ENCODE measurements at regions not wholly inside any gene's neighbourhood (a gene's known extent, or its start where the extent isn't known, plus 50 kb on each side); places are given as distances from the start of the nearest gene placed in this dataset.
"Not testable (repeated sequence)": the region's sequence is repeated elsewhere in the genome, so short reads cannot be mapped to it uniquely, and the experiment has no call there.

DNA sequence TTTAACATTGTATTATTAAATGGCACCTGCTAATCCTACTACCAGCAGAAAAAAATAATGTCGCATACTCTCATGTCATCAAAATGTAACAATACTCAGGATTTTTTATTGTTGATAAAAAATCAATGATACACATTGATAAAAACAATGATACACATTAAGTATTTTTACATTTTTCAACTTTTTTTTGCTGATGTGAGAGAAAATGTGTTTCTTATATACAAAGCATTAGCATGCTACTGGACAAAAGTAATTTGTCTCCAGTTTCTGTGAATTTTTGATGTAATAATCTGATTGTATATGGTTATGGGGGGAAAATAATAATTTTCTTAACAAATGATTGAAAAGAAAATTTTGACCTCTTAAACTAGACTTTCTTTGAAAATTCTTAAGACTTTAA, 1256.6 kb upstream of the CNTN5 start:
- ATAC-seq, result no peak
- H3K9me3 Mint-ChIP-seq, result peaks cover 3% of the 10 kb centered on the region in 2 donors
- H3K27ac Mint-ChIP-seq, result no peak overlapping the region
- no peaks in the 10 kb centered on the region for H3K36me3 Mint-ChIP-seq
- no peak for DNase-seq (ENCODE audit: low spot score in 2 of 2)

GRCh38 chr11:97764605-97765004, 1256.1 kb upstream of the CNTN5 start:
- no peak for ATAC-seq
- Mint-ChIP-seq H3K9me3 (peaks cover 3% of the 10 kb centered on the region in 2 donors), H3K36me3 (no peaks in the 10 kb centered on the region), H3K27ac (no peak overlapping the region)
- DNase-seq (ENCODE audit: low spot score in 2 of 2), result no peak

DNA sequence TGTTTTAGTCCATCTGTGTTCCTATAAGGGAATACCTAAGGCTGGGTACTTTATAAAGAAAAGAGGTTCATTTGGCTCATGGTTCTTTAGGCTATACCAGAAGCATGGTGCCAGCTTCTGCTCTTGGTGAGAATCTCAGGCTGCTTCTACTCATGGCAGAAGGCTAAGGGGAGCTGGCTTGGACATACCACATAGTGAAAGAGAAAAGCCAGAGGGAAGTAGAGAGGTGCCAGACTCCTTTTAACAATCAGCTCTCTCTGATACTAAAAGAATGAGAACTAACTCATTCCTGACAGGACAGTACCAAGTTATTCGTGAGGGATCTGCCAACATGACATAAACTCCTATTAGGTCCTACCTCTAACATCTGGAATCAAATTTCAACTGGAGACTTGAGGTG, 1250.2 kb upstream of the CNTN5 start:
- Mint-ChIP-seq H3K9me3 (no peaks in the 10 kb centered on the region), H3K27ac (no peak overlapping the region), H3K36me3 (no peaks in the 10 kb centered on the region)
- DNase-seq (ENCODE audit: low spot score in 2 of 2) (no peak), ATAC-seq (no peak)

DNA sequence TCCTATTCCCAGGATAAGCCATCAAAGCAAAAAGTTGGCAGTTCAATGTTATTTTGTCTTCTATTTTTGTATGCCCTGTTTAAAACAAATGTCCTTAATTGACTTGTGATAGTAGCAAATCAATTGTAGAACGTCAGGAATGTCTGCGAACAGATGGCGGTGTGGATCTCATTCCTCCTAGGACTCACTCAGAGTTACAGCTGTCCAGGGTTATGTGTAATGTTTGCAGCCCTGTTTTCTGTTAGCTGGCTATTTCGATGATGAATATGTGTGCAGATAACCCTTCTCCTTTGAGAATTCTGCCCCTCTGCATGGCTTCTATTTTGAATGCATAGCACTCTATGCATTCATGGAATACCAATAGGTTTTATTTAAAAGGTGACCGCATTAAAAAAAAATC, 1248.0 kb upstream of the CNTN5 start:
- DNase-seq (ENCODE audit: low spot score in 2 of 2) (no peak), ATAC-seq (no peak)
- no peaks in the 10 kb centered on the region for H3K36me3 Mint-ChIP-seq
- peaks cover 5 to 7% of the 10 kb centered on the region in 2 donors for H3K9me3 Mint-ChIP-seq
- no peak overlapping the region for H3K27ac Mint-ChIP-seq

GRCh38 chr11:97784388-97784787, 1236.4 kb upstream of the CNTN5 start:
- not testable (repeated sequence) for DNase-seq (ENCODE audit: low spot score in 2 of 2); ATAC-seq; H3K27ac Mint-ChIP-seq
- Mint-ChIP-seq H3K9me3 (peaks cover 40 to 55% of the 10 kb centered on the region in 2 donors), H3K36me3 (peaks cover 13 to 29% of the 10 kb centered on the region in 2 donors)

DNA sequence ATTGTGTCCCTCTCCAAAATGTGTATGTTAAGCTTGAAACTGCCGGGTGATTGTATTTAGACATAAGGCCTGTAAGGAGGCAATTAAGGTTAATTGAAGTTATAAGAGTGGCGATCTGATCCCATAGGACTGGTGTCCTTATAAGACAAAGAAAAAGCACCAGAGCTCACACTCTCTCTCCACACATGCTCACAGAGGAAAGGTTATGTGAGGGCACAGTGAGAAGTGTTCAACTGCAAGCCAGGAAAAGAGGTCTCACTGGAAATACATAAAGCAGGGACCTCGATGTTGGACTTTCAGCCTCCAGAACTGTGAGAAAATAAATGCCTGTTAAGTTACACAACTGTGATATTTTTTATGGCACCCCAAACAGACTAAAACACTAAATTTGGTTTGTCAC, 1233.8 kb upstream of the CNTN5 start:
- ATAC-seq (no peak), DNase-seq (ENCODE audit: low spot score in 2 of 2) (no peak)
- Mint-ChIP-seq H3K36me3 (peaks cover 9 to 29% of the 10 kb centered on the region in 2 donors), H3K27ac (no peak overlapping the region), H3K9me3 (peaks cover 40 to 42% of the 10 kb centered on the region in 2 donors)

DNA sequence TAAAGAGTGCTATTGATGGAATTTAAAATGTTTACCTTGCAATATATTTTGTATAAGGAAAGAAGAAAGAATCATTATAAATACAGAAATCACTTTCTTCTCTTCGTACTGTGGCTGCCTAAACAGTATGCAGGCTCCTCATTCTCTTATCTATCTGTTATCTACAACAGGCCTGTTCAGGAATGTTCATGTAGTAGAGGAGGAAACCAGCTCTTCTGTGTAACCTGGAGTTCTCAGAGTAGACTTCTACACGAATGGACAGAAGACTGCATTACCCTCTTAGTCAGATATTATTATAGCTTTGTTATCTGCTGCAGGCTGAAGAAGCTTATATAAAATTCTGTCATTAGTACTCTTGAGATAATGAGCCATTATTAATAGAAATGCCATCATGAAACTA, 1225.9 kb upstream of the CNTN5 start:
- Mint-ChIP-seq H3K9me3 (peaks cover 4 to 10% of the 10 kb centered on the region in 2 donors), H3K27ac (no peak overlapping the region), H3K36me3 (no peaks in the 10 kb centered on the region)
- no peak for DNase-seq (ENCODE audit: low spot score in 2 of 2)
- ATAC-seq, result no peak

GRCh38 chr11:97800891-97801290, 1219.9 kb upstream of the CNTN5 start:
- H3K36me3 Mint-ChIP-seq, result no peaks in the 10 kb centered on the region

DNA sequence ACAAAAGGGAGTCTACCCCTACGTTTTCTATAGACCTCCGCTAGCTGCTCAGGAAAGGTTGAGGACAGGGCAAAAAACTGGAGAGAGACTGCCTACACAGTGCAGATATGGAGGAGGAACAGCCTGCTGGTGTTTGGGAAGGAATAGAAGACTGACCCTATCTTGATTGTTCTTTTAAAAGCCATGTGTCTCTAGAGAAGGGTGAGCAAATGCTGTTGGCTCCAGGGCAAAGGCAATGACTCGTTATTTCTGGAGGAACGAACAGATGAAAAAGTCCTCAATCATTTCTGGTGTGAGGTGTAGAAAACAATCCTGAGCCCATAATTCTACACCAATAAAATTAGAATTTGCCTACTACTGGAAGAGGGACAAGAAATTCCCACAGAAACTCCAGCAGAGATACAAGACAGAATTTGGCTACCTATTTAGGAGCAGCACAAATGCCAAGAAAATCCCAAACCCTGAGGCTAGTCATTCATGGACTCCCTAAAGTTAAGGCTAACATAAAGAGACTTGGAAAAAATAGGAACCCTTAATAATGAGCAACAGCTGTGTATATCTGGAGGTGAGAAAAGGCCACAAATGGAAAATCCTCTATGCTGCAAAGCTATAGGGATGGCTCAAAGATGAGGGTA, 1206.3 kb upstream of the CNTN5 start:
- DNase-seq (ENCODE audit: low spot score in 2 of 2) (no peak), ATAC-seq (no peak)
- H3K9me3 Mint-ChIP-seq, result peaks cover 7 to 25% of the 10 kb centered on the region in 2 donors
- H3K27ac Mint-ChIP-seq, result no peak overlapping the region
- no peaks in the 10 kb centered on the region for H3K36me3 Mint-ChIP-seq

More at GRCh38 chr11:97800891-97801290, 1219.9 kb upstream of the CNTN5 start:
- ATAC-seq (no peak), DNase-seq (ENCODE audit: low spot score in 2 of 2) (no peak)
- Mint-ChIP-seq H3K27ac (no peak overlapping the region), H3K9me3 (peaks cover 0 to 5% of the 10 kb centered on the region in 2 donors)

- Mint-ChIP-seq H3K9me3 (peaks cover 7 to 24% of the 10 kb centered on the region in 2 donors), H3K36me3 (no peaks in the 10 kb centered on the region), H3K27ac (no peak overlapping the region)
- no peak for ATAC-seq
- DNase-seq (ENCODE audit: low spot score in 2 of 2), result no peak
Measured at GRCh38 chr11:97815667-97816066, 1205.1 kb upstream of the CNTN5 start.

- H3K9me3 Mint-ChIP-seq, result peaks cover 8 to 16% of the 10 kb centered on the region in 2 donors
- DNase-seq (ENCODE audit: low spot score in 2 of 2) (no peak), ATAC-seq (no peak)
- no peak overlapping the region for H3K27ac Mint-ChIP-seq
- no peaks in the 10 kb centered on the region for H3K36me3 Mint-ChIP-seq
Measured at GRCh38 chr11:97832451-97832850, 1188.3 kb upstream of the CNTN5 start.

DNA sequence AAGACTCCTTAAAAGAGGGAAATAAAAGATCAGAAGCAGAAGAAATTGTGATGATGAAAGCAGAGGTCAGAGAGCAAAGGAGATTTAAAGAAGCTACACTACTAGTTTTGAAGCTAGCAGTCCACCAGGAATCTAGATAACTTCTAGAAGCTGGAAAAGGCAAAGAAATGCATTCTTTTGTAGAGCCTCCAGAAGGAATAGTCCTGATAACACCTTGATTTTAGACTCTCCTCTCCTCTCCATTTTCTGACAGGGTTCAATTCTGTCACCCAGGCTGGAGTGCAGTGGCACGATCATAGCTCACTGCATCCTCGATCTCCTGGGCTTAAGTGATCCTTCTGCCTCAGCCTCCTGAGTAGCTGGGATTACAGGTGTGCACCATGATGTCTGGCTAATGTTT, 1187.3 kb upstream of the CNTN5 start:
- DNase-seq (ENCODE audit: low spot score in 2 of 2) (no peak), ATAC-seq (no peak)
- peaks cover 8 to 16% of the 10 kb centered on the region in 2 donors for H3K9me3 Mint-ChIP-seq
- H3K36me3 Mint-ChIP-seq, result no peaks in the 10 kb centered on the region
- H3K27ac Mint-ChIP-seq, result no peak overlapping the region

DNA sequence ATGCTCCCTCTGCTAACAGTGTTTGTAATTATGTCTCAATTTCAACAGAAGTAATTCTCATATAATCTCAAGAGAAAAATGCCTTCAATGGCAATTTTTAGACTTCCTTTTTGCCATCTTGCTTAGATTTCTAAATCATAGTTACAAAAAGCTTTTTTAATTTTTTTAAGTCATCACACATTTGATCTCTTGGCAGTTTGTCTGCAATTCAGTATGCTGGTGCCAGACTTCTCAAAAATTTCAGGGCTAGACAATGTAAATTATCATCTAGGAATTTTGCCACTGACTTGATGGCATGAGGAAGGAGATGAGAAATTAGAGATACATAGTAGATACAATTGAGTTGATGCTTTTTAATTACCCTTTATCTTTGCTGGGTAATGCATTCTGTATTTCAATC, 1176.7 kb upstream of the CNTN5 start:
- H3K27ac Mint-ChIP-seq, result no peak overlapping the region
- ATAC-seq, result no peak
- no peak for DNase-seq (ENCODE audit: low spot score in 2 of 2)
- H3K36me3 Mint-ChIP-seq, result no peaks in the 10 kb centered on the region
- peaks cover 16 to 17% of the 10 kb centered on the region in 2 donors for H3K9me3 Mint-ChIP-seq

GRCh38 chr11:97847730-97848129, 1173.0 kb upstream of the CNTN5 start:
- DNase-seq (ENCODE audit: low spot score in 2 of 2), result no peak
- H3K27ac Mint-ChIP-seq, result no peak overlapping the region
- H3K36me3 Mint-ChIP-seq, result no peaks in the 10 kb centered on the region
- peaks cover 15% of the 10 kb centered on the region in 2 donors for H3K9me3 Mint-ChIP-seq
- no peak for ATAC-seq

DNA sequence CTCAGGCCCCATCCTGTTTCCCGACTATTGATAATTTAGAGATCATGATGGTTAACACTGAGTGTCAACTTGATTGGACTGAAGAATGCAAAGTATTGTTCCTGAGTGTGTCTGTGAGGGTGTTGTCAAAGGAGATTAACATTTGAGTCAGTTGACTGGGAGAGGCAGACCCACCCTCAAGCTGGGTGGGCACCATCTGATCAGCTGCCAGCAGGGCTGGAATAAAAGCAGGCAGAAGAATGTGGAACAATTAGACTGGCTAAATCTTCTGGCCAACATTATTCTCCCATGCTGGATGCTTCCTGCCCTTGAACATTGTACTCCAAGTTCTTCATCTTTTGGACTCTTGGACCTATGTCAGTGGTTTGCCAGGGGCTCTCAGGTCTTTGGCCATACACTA, 1170.0 kb upstream of the CNTN5 start:
- Mint-ChIP-seq H3K9me3 (peaks cover 9 to 14% of the 10 kb centered on the region in 2 donors), H3K36me3 (no peaks in the 10 kb centered on the region), H3K27ac (no peak overlapping the region)
- no peak for ATAC-seq
- no peak for DNase-seq (ENCODE audit: low spot score in 2 of 2)

DNA sequence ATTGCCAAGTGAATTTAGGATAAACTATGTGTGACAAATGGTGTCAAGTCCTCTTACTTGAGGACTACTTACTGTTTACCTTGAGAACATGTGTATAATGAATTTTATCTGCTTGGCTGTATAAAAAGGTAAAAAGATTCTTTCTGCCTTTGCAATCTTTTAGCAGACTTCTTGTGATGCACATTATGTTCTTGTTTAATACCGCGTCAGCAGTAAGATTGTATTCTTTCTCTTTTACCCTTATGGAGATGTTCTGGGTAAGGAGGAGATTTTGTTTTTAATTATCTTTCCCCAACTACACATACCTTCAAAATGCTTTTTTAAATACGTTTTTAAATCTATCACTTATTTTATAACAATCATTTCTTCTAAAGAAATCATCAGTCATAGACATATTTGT, 1166.4 kb upstream of the CNTN5 start:
- no peaks in the 10 kb centered on the region for H3K36me3 Mint-ChIP-seq
- no peak overlapping the region for H3K27ac Mint-ChIP-seq

DNA sequence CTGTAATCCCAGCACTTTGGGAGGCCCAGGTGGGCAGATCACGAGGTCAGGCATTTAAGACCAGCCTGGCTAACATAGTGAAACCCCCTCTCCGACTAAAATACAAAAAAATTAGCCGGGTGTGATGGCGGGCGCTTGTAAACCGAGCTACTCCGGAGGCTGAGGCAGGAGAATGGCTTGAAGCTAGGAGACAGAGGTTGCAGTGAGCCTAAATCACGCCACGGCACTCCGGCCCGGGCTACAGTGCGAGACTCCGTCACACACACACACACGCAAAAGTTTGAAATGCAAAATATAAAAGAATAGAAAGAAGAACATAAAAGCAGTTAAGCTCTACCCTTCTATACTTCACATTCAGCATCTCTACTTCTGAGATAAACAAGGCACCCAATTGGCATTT, 1165.9 kb upstream of the CNTN5 start:
- DNase-seq (ENCODE audit: low spot score in 2 of 2) (no peak), ATAC-seq (no peak)
- Mint-ChIP-seq H3K9me3 (peaks cover 7 to 13% of the 10 kb centered on the region in 2 donors), H3K36me3 (no peaks in the 10 kb centered on the region), H3K27ac (no peak overlapping the region)

More for the DNA sequence above, 1166.4 kb upstream of the CNTN5 start:
- H3K9me3 Mint-ChIP-seq, result peaks cover 9 to 16% of the 10 kb centered on the region in 2 donors
- ATAC-seq (no peak), DNase-seq (ENCODE audit: low spot score in 2 of 2) (no peak)

- H3K9me3 Mint-ChIP-seq, result peaks cover 7 to 10% of the 10 kb centered on the region in 2 donors
- ATAC-seq (no peak), DNase-seq (ENCODE audit: low spot score in 2 of 2) (no peak)
- H3K36me3 Mint-ChIP-seq, result no peaks in the 10 kb centered on the region
- H3K27ac Mint-ChIP-seq, result no peak overlapping the region
Measured at GRCh38 chr11:97856666-97857065, 1164.1 kb upstream of the CNTN5 start.
